HL-60 (cell line): ENCODE measurements at regions not wholly inside any gene's neighbourhood (a gene's known extent, or its start where the extent isn't known, plus 50 kb on each side); places are given as distances from the start of the nearest gene placed in this dataset.

ENCODE experiments used
- DNase-seq, 2 experiments: peaks; one replicate each; pipeline ENCODE4 v3.0.0-alpha.2; 2010 to 2020; ENCODE audit warnings: low read depth in 1 of 2, low spot score in 1 of 2
- H3K27ac ChIP-seq: fragments of 250-450 bp; sonication (Bioruptor Pico); replicated peaks from 2 replicates; pipeline ENCODE4 v1.5.1; 2020; ENCODE audit warnings: mild to moderate bottlenecking, moderate library complexity
- H3K27me3 ChIP-seq: fragments of 250-450 bp; sonication (Bioruptor Pico); 2 replicates; pipeline ENCODE4 v1.5.1; 2021; ENCODE audit warnings: mild to moderate bottlenecking, moderate library complexity; ENCODE audit not compliant: insufficient read depth, poor library complexity, severe bottlenecking
- H3K4me3 ChIP-seq: replicated peaks from 2 replicates; pipeline ENCODE4 v1.5.1; 2011; ENCODE audit warnings: mild to moderate bottlenecking, control low read depth, low read length; ENCODE audit not compliant: insufficient read depth
- CTCF ChIP-seq: IDR thresholded peaks from one replicate; pipeline ENCODE4 v1.5.1; 2011; ENCODE audit warnings: low read length, control low read depth, inconsistent platforms; ENCODE audit not compliant: insufficient read depth
- GABPA ChIP-seq: IDR thresholded peaks from 2 replicates; pipeline ENCODE4 v1.6.1; 2012; ENCODE audit warnings: low read depth
- POLR2AphosphoS5 ChIP-seq: IDR thresholded peaks from 2 replicates; pipeline ENCODE4 v1.6.1; 2012; ENCODE audit warnings: low read depth
- REST ChIP-seq: IDR thresholded peaks from 2 replicates; pipeline ENCODE4 v1.6.1; 2012; ENCODE audit warnings: low read depth; ENCODE audit not compliant: insufficient replicate concordance
- SPI1 ChIP-seq: IDR thresholded peaks from 2 replicates; pipeline ENCODE4 v1.6.1; 2012; ENCODE audit warnings: low read depth, mild to moderate bottlenecking, borderline replicate concordance

GRCh38 chr13:54750521-54750920, 1721.9 kb downstream of the OLFM4 start:
- TF ChIP-seq CTCF (no peak), GABPA (no peak), REST (no peak), SPI1 (no peak), POLR2AphosphoS5 (no peak)
- no peaks in the 10 kb centered on the region for H3K27me3 ChIP-seq
- H3K4me3 ChIP-seq: no peak overlapping the region
- DNase-seq: no peak
- no peak overlapping the region for H3K27ac ChIP-seq

- no peaks in the 10 kb centered on the region for H3K27me3 ChIP-seq
- H3K4me3 ChIP-seq: no peak overlapping the region
- TF ChIP-seq REST: no peak
- no peak for TF ChIP-seq SPI1
- TF ChIP-seq POLR2AphosphoS5: no peak
- no peak for TF ChIP-seq CTCF
- TF ChIP-seq GABPA: no peak
- DNase-seq: no peak
- H3K27ac ChIP-seq: no peak overlapping the region
Observed at GRCh38 chr13:54758795-54759194, 1730.2 kb downstream of the OLFM4 start.

GRCh38 chr13:54768214-54768613, 1739.6 kb downstream of the OLFM4 start:
- no peak overlapping the region for H3K4me3 ChIP-seq
- no peaks in the 10 kb centered on the region for H3K27me3 ChIP-seq
- DNase-seq: no peak
- no peak overlapping the region for H3K27ac ChIP-seq
- TF ChIP-seq REST: no peak

GRCh38 chr13:54775501-54776191, 1747.0 kb downstream of the OLFM4 start:
- no peak for DNase-seq
- Histone ChIP-seq H3K27me3 (no peaks in the 10 kb centered on the region), H3K4me3 (no peak overlapping the region), H3K27ac (no peak overlapping the region)
- TF ChIP-seq REST (no peak), GABPA (no peak), POLR2AphosphoS5 (no peak), SPI1 (no peak), CTCF (no peak)
